Neural cell (in vitro differentiated cells): ENCODE measurements at regions not wholly inside any gene's neighbourhood (a gene's known extent, or its start where the extent isn't known, plus 50 kb on each side); places are given as distances from the start of the nearest gene placed in this dataset.

Experiments
- H2AFZ ChIP-seq: fragments of 200-600, 300-800 bp; sonication (generic), shearing (Covaris generic); 2 replicates; pipeline ENCODE4 v1.6.0; 2014; ENCODE audit warnings: low read depth, mild to moderate bottlenecking, antibody characterized with exemption, low read length, moderate library complexity
- H3F3A ChIP-seq: fragments of 200-600 bp; shearing (Covaris generic); 2 replicates; pipeline ENCODE4 v1.6.1; 2016; ENCODE audit warnings: mild to moderate bottlenecking, moderate library complexity, mixed read lengths, antibody characterized with exemption, low read length; ENCODE audit not compliant: insufficient read depth, poor library complexity, severe bottlenecking
- H3K27ac ChIP-seq: fragments of 200-600, 300-800 bp; sonication (generic), shearing (Covaris generic); 2 replicates; pipeline ENCODE4 v1.5.1; 2014; ENCODE audit warnings: mild to moderate bottlenecking, low read length, moderate library complexity
- H3K27me3 ChIP-seq: fragments of 300-800, 200-600 bp; sonication (generic), shearing (Covaris generic); 2 replicates; pipeline ENCODE4 v1.6.0; 2014; ENCODE audit warnings: mild to moderate bottlenecking, low read depth, low read length, moderate library complexity; ENCODE audit not compliant: insufficient read depth
- H3K36me3 ChIP-seq: fragments of 300-800, 200-600 bp; sonication (generic), shearing (Covaris generic); 2 replicates; pipeline ENCODE4 v1.5.1; 2014; ENCODE audit warnings: mild to moderate bottlenecking, antibody characterized with exemption, low read length, moderate library complexity; ENCODE audit not compliant: insufficient read depth
- H3K4me2 ChIP-seq: fragments of 300-800, 200-600 bp; sonication (generic), shearing (Covaris generic); 2 replicates; pipeline ENCODE4 v1.6.0; 2014; ENCODE audit warnings: mild to moderate bottlenecking, low read length
- H3K4me3 ChIP-seq: fragments of 300-800, 200-600 bp; sonication (generic), shearing (Covaris generic); 2 replicates; pipeline ENCODE4 v1.5.1; 2014; ENCODE audit warnings: mild to moderate bottlenecking, low read length, moderate library complexity
- H3K79me2 ChIP-seq: fragments of 200-600 bp; shearing (Covaris generic); replicated peaks from 2 replicates; pipeline ENCODE4 v1.6.0; 2014; ENCODE audit warnings: mild to moderate bottlenecking, low read length, moderate library complexity; ENCODE audit not compliant: insufficient read depth
- H3K9ac ChIP-seq: fragments of 300-800, 200-600 bp; sonication (generic), shearing (Covaris generic); 2 replicates; pipeline ENCODE4 v1.6.1; 2016; ENCODE audit warnings: mild to moderate bottlenecking, low read length, mixed read lengths
- H3K9me2 ChIP-seq: fragments of 200-600 bp; shearing (Covaris generic); 2 replicates; pipeline ENCODE4 v1.6.1; 2016; ENCODE audit warnings: mild to moderate bottlenecking, low read length, mixed read lengths; ENCODE audit not compliant: insufficient read depth
- H3K9me3 ChIP-seq: fragments of 200-600, 300-800 bp; sonication (generic), shearing (Covaris generic); 2 replicates; pipeline ENCODE4 v1.6.1; 2016; ENCODE audit warnings: mild to moderate bottlenecking, mixed run types, low read length, moderate library complexity, mixed read lengths
- H4K20me1 ChIP-seq: fragments of 200-600 bp; shearing (Covaris generic); 2 replicates; pipeline ENCODE4 v1.6.1; 2016; ENCODE audit warnings: mild to moderate bottlenecking, mixed run types; ENCODE audit not compliant: insufficient read depth
- CTCF ChIP-seq: fragments of 450-650 bp; IDR thresholded peaks from 2 replicates; pipeline ENCODE4 v1.5.1; 2014; ENCODE audit warnings: antibody characterized with exemption, mild to moderate bottlenecking, moderate library complexity; ENCODE audit not compliant: poor library complexity, severe bottlenecking
- EP300 ChIP-seq: fragments of 450-650 bp; conservative IDR thresholded peaks from 2 replicates; pipeline ENCODE4 v1.6.1; 2014; ENCODE audit warnings: antibody characterized with exemption, mild to moderate bottlenecking, moderate library complexity; ENCODE audit not compliant: poor library complexity, severe bottlenecking
- EZH2 ChIP-seq: fragments of 200-600, 300-800 bp; shearing (Covaris generic), sonication (generic); IDR thresholded peaks from 2 replicates; pipeline ENCODE4 v1.6.1; 2014; ENCODE audit warnings: antibody characterized with exemption, low read length, borderline replicate concordance, mild to moderate bottlenecking; ENCODE audit not compliant: insufficient read depth, poor library complexity, severe bottlenecking
- MXI1 ChIP-seq: fragments of 450-650 bp; conservative IDR thresholded peaks from 2 replicates; pipeline ENCODE4 v1.6.1; 2014; ENCODE audit warnings: antibody characterized with exemption, mild to moderate bottlenecking; ENCODE audit not compliant: poor library complexity, severe bottlenecking
- POLR2AphosphoS5 ChIP-seq: IDR thresholded peaks from 2 replicates; pipeline ENCODE4 v1.6.1; 2012
- RAD21 ChIP-seq: fragments of 450-650 bp; conservative IDR thresholded peaks from 2 replicates; pipeline ENCODE4 v1.6.1; 2014; ENCODE audit warnings: antibody characterized with exemption, mild to moderate bottlenecking, moderate library complexity
- REST ChIP-seq: IDR thresholded peaks from 2 replicates; pipeline ENCODE4 v1.6.1; 2012; ENCODE audit warnings: borderline replicate concordance
- SMC3 ChIP-seq: fragments of 450-650 bp; conservative IDR thresholded peaks from 2 replicates; pipeline ENCODE4 v1.6.1; 2014; ENCODE audit warnings: antibody characterized with exemption, mild to moderate bottlenecking, moderate library complexity; ENCODE audit not compliant: poor library complexity
- TAF1 ChIP-seq: IDR thresholded peaks from 2 replicates; pipeline ENCODE4 v1.6.1; 2012; ENCODE audit warnings: low read depth

- Histone ChIP-seq H3K9me3 (no peaks in the 10 kb centered on the region), H3K79me2 (no peaks in the 10 kb centered on the region), H4K20me1 (no peaks in the 10 kb centered on the region), H3K36me3 (no peaks in the 10 kb centered on the region), H2AFZ (no peak overlapping the region), H3K27me3 (no peaks in the 10 kb centered on the region), H3K4me3 (no peak overlapping the region), H3F3A (no peaks in the 10 kb centered on the region), H3K9ac (no peak overlapping the region), H3K27ac (no peak overlapping the region), H3K4me2 (no peak overlapping the region), H3K9me2 (no peaks in the 10 kb centered on the region)
- TF ChIP-seq EP300 (no peak), RAD21 (no peak), REST (no peak), CTCF (no peak), SMC3 (no peak), POLR2AphosphoS5 (no peak), EZH2 (no peak), TAF1 (no peak), MXI1 (no peak)
These were observed 132.2 kb downstream of the FSCB start for GRCh38 chr14:44374906-44375305.

GRCh38 chr14:44372807-44373489 is 134.1 kb downstream of the FSCB start:
- TF ChIP-seq REST = no peak
- TF ChIP-seq MXI1 = no peak
- no peak for TF ChIP-seq TAF1
- Histone ChIP-seq H3K4me3 (no peak overlapping the region), H3K79me2 (no peaks in the 10 kb centered on the region)

More at GRCh38 chr14:44372807-44373489, 134.1 kb downstream of the FSCB start:
- Histone ChIP-seq H3K4me2 (no peak overlapping the region), H3K9me2 (no peaks in the 10 kb centered on the region), H3F3A (no peaks in the 10 kb centered on the region), H3K27me3 (no peaks in the 10 kb centered on the region), H3K9me3 (no peaks in the 10 kb centered on the region), H3K36me3 (no peaks in the 10 kb centered on the region), H3K9ac (no peak overlapping the region), H3K27ac (no peak overlapping the region), H2AFZ (no peak overlapping the region), H4K20me1 (no peaks in the 10 kb centered on the region)
